Ishikawa (cell line): ENCODE measurements at regions not wholly inside any gene's neighbourhood (a gene's known extent, or its start where the extent isn't known, plus 50 kb on each side); places are given as distances from the start of the nearest gene placed in this dataset.

Experiments
- CREB1 ChIP-seq: IDR thresholded peaks from 2 replicates; pipeline ENCODE4 v1.6.1; 2012; ENCODE audit warnings: low read depth
- EGR1 ChIP-seq: IDR thresholded peaks from 2 replicates; pipeline ENCODE4 v1.6.1; 2012
- EP300 ChIP-seq: IDR thresholded peaks from 2 replicates; pipeline ENCODE4 v1.6.1; 2012; ENCODE audit warnings: borderline replicate concordance
- FOXM1 ChIP-seq: IDR thresholded peaks from 2 replicates; pipeline ENCODE4 v1.6.1; 2012; ENCODE audit warnings: low read depth, borderline replicate concordance
- NFIC ChIP-seq: IDR thresholded peaks from 2 replicates; pipeline ENCODE4 v1.6.1; 2012
- RAD21 ChIP-seq: IDR thresholded peaks from 2 replicates; pipeline ENCODE4 v1.6.1; 2012; ENCODE audit warnings: low read depth
- REST ChIP-seq: IDR thresholded peaks from 2 replicates; pipeline ENCODE4 v1.6.1; 2012; ENCODE audit warnings: low read depth, mild to moderate bottlenecking
- TAF1 ChIP-seq: IDR thresholded peaks from 2 replicates; pipeline ENCODE4 v1.6.1; 2012; ENCODE audit warnings: low read depth, mild to moderate bottlenecking
- TCF12 ChIP-seq: IDR thresholded peaks from 2 replicates; pipeline ENCODE4 v1.6.1; 2012; ENCODE audit warnings: low read depth
- TEAD4 ChIP-seq: IDR thresholded peaks from 2 replicates; pipeline ENCODE4 v1.6.1; 2012
- YY1 ChIP-seq: IDR thresholded peaks from 2 replicates; pipeline ENCODE4 v1.6.1; 2012; ENCODE audit warnings: low read depth
- ZBTB7A ChIP-seq: IDR thresholded peaks from 2 replicates; pipeline ENCODE4 v1.6.1; 2012; ENCODE audit warnings: low read depth
- TF ChIP-seq, protein P1 (sequence below): IDR thresholded peaks from 2 replicates; pipeline ENCODE4 v1.6.1; 2012

DNA sequence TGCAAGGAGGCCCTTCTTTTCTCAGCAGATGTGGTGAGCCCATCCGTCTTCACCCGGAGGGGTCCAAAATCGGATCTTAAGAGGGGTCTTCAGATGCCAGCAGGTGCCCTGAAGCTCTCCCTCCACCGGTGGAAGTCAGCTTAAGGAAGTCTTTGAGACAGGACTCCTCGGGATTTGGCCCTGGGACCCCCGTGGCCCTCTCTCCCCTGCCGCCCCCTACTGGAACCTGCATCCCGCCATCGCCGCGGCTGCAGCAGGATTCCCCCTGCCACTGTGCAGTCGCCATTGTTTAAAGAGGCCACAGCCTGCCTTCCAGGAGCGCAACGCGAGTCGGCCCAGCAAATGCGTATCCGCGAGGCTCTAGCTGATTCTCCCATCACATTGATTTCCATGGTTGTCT is 292.5 kb upstream of the ZNF337 start:
- TF ChIP-seq EGR1 (no peak), RAD21 (no peak), NFIC (no peak), TEAD4 (no peak), TCF12 (no peak), EP300 (no peak), TAF1 (no peak), ZBTB7A (no peak), FOXM1 (no peak), CREB1 (no peak), REST (no peak), YY1 (no peak)
- TF ChIP-seq, protein P1, sequence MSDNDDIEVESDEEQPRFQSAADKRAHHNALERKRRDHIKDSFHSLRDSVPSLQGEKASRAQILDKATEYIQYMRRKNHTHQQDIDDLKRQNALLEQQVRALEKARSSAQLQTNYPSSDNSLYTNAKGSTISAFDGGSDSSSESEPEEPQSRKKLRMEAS: no peak
